GM21526 (cell line): ENCODE measurements at regions not wholly inside any gene's neighbourhood (a gene's known extent, or its start where the extent isn't known, plus 50 kb on each side); places are given as distances from the start of the nearest gene placed in this dataset.

Source experiments
- ATAC-seq: cut with Tn5 transposase; IDR thresholded peaks from one replicate; pipeline ENCODE4 v1.9.1; 2021; ENCODE audit warnings: moderate library complexity; ENCODE audit not compliant: unreplicated experiment, low FRiP score

DNA sequence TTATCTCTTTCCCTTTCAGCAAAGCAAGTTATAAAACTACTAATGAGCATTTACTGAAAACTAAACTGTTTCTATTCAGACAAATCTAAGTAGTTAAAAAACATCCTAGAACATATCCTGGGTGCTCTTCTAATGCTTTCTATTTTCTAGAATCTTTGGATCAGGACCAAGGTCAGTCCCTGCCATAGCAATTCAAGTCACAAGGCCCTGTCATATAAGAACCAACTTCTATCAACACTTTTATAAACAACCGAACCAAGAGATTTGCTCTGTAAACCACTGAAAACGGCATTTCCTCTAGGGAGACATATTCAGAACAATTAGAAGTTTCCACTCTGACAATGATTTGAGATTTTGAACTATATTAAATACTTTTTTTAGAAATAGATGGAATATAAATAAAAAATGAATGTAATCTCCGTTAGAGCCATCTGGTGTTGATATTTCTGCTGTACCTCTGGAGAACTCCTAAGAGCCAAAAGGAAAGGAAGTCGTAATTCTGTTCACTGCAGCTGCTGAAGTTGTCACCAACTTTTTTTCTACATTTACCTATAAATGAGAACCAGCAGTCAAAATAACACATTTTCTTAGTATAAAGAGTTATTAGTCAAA lies 51.4 kb upstream of the LGSN start:
- no peak for ATAC-seq

DNA sequence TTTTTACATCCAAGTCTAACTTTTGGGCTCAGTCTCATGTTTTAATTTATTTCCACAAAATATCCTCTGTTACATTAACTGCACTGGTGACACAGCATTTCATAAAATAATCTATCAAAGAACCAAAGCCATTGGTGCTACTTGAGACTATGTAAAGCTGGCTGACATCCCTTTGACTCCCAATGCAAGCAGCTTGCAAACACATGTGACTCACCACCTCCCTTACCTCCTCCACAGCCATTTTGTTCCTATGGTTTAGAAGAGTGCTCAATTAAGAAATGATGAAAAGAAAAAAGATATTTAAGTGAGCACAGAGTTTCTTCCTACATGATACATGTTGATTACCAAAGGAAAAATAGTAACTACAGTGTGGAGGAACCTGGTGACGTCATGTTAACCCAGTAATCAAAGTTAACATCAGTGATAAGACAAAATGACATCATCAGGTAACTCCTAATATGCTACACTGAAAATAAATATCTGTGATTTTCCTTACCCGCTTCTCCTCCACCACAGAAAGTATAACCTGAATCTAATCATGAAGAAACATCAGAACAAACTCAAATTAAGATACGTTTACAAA lies 53.3 kb upstream of the LGSN start:
- no peak for ATAC-seq

DNA sequence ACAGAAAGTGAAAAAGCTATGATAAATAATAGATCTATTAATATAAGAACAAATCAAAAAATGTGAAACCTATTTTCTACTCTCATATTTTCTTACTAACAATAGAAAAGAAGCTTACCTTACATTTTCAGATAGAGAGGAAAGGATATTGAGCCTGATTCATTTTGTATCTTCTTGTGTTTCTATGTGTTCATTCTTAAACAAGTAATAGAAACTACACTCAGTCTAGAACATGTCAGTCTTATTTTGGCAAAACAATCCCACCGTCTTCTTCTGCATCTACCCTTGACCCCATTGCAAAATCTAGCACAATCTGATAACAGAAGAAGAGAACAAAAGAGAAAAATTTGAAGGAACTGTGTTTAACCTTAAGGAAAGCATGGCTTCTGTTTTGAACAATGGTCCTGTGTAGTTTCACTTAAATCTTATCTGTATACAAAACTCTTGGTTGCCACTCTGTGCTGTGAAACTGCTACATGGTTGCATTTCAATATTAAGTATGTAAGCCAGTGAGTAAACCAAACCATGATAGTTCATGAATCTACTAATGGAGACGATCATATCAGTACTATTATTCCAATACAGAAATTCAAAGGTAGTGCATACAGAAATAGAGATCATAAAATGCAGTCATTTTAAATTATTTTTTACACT lies 69.5 kb upstream of the LGSN start:
- ATAC-seq, result no peak

DNA sequence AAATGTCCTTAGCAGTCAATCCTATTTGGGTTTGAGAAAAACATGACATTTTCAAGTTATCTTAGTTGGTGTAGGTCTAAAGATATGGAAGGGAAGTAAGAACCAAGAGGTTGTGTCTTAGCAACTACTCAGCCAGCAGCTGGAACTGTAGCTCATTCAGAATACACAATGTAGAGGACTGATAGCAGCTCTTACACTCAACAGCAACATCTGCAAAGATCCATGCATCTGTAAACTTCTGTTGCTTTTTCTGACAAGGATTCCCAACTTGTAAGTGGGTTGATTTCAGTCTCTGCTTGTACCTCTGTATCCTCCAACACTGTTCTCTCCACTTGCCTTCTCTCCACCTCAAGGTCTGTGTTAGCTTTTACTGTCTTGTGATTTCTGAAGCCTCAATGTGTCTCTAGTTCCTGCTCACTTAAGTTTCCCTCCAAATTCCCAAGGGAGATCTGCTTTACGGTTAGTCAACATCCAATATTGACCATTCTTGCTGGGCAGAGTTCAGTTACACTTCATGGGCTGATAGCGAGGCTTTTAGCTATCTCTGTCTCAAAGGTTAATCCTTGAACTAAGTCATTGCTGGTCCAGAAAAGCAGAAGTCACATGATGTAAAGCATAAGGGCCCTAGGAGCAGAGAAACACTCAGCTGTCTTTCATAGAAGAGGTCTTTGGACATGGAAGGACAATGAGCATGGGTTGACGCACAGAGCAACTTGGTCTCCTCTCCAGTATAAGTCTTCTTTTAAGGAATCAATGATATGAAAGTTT lies 71.6 kb upstream of the LGSN start:
- ATAC-seq, result no peak

DNA sequence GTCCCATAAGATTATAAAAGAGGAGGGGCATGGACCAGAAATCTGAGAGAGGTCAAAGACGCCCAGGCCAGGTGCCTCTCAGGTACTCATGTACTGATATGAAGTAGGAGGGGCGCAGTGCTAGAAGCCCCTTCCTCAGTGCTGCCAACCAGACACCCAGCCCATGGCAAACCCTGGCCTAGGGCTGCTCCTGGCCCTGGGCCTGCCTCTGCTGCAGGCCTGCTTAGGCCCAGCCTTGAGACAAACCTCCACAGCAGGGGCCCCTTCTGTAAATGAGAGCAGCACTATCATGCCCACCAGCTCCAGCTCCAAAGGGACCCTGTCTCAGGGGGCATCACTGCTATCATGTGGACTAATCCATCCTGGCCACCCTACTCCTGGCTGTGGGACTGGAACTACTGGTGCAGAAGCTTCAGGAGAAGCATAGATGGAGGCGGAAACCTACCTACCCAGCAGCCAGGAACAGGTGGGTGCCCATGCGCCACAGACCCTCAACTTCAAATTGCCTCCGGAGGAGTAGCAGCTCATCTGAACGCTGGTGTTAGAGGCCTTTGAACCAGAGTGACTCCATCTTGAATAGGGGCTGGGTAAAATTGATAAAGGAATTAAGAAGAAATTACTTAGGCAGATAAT lies 72.4 kb upstream of the LGSN start:
- ATAC-seq, result no peak

DNA sequence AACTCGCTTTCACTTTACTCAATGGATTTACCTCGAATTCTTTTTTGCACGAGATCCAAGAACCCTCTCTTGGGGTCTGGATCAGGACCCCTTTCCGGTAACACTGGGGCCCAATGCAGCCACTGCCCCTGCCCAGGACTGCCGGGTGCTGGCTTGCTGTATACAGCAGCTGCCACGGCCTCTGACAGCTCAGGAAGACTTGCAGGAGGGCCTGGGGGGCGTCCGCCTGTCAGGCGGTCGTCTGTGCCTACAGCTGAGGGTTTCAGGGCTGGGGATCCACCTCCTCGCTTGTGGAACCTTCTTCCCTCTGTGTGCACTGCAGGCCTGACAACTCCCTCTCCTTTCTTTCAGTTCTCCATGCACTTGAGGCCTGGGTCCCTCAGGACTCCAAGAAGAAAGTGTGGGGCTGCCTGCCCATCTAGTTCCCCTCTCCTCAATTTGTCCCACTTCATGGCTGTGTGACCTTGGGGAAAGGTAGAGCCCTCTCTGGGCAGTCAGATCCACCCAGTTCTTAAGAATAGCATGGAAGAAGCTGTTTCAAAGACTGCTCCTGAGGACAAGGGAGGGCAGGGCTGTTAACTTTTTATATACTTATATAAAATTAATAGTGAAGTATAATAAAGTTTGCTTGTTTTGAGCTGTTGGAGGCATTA lies 75.0 kb upstream of the LGSN start:
- ATAC-seq, result no peak

DNA sequence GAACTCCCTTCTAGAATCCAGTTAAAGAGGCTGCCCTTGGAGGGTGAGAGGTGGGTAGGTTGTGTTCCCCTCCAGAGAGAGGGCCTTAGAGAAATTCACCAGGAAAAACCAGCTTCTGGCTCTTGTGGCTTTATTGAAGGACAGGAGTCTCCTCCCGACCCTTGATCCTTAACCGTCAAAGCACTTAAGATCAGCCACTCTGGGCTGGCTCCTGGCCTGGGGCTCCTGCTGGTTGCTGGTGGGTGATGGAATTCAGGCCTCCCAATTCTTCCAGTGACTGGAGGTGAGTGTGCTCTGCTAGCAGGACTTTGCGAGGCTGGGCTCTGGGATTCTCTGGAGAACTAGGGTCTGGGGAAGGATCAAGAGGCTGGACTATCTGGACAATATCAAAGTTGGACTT lies 75.6 kb upstream of the LGSN start:
- ATAC-seq, result no peak

DNA sequence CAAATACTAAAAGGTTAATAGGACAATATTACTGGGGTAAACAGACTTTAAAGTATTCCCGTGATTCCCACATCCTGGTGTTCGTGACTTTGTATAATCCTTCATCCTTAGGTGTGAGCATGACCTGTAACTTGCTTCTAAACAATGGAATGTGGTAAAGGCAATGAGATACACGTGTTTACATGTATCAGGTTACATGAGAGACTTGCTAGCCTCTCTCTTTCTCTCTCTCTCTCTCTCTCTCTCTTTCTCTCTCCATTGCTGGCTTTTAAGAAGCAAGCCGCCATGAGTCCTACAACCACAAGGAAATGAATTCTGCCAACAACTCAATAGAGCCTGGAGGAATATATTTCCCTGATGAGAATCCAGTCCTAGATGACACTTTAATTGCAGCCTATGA lies 83.9 kb upstream of the LGSN start:
- ATAC-seq, result no peak

DNA sequence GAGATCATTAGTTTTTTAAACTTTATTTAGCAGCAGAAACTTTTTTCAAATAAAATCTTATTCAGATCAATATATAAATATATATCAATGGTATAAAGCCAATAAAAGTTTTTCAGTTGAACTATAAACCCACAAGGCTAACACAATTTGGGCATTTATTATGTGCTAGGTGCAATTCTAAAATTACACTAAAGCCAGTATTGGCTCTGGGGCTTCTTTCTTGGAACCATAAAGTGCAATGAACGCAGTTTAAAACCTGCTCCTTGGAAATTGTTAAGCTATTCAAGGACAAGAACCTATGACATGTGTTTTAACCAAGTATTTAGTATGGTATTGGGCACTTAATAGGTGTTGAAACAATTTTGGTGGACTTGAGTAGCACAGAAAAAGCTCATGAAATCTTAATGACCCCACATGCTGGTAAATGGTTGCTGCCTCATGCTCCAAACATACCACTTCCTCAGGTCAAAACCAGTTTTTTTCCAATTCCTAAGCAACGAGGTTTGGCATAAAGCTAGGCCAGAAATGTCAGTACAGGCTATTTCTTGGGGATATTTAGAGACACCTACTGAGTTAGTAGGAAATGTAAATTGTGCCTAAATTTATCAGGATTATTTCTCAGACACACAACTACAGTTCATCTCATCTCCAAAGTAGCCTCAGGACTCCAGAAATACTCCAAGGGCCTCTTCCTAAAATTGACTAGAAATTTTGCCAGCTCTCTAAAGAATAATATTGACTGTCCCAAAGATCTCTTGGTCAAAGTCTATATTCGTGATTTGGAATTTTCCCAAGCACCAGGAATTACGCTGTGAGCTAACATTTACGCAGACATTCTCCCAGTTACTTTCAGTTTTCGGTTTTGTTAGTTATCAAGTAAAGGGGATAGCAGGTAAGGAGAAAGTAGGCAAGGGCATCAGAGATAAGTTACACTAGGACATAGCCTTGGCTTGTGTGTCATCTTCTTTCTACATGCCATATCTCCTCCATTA lies 90.9 kb upstream of the LGSN start:
- no peak for ATAC-seq

DNA sequence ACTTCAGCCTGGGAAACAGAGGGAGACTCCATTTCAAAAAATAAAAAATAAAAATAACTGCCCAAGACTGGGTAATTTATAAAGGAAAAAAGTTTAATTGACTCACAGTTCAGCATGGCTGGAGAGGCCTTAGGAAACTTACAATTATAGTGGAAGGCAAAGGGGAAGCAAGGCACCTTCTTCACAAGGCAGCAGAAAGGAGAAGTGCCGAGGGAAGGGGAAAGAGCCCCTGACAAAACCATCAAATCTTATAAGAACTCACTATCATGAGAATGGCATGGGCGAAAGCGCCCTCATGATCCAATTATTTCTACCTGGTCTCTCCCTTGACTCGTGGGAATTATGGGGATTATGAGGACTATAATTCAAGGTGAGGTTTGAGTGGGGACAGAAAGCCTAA lies 95.5 kb upstream of the LGSN start:
- ATAC-seq, result no peak

DNA sequence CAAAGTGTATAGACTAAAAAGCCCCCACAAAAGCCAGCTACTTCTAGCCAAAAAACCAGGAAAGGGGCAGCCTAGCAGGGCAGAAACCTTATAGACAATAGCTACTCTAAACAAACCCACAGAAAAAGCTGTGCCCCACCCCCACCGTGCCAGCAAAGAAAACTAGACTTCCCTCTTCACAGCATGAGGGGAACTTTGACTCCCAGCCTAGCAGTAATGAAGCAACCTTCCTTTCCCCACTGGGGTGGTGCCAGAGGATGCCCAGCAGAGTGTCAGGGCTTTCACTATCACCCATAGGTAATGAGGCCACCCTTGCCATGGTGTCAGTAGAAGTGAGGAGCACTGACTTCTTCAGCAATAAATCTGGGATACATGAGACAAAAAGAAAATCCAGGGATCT lies 99.0 kb upstream of the LGSN start:
- ATAC-seq, result no peak

DNA sequence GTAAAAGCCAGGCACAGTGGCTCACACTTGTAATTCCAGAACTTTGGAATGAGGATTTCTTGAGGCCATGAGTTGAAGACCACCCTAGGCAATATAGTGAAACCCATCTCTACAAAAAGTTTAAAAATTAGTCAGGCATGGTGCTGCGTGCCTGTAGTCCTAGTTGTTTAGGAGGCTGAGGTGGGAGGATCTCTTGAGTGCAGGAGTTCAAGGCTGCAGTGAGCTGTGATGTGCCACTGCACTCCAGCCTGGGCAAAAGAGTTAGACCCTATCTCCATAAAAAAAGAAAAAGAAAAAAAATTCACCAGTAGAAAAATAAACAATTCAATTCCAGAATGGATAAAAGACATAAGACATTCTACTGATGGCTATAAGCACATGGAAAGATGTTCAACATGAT lies 104.9 kb upstream of the LGSN start:
- ATAC-seq, result no peak

DNA sequence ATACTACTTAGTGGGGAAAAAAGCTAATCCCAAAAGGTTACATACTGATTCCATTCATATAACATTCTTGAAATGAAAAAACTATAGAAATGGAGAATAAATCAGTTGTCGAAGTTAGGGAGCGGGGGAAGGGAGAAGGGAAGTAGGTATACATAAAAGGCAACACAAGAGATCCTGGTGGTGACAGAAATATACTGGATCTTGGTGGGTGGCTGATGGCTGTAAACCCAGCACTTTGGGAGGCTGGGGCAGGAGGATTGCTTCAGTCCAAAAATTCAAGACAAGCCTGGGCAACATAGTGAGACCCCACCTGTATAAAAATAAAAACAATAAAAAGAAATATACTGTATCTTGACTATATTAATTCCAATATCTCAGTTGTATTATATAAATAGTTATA lies 105.7 kb upstream of the LGSN start:
- no peak for ATAC-seq

DNA sequence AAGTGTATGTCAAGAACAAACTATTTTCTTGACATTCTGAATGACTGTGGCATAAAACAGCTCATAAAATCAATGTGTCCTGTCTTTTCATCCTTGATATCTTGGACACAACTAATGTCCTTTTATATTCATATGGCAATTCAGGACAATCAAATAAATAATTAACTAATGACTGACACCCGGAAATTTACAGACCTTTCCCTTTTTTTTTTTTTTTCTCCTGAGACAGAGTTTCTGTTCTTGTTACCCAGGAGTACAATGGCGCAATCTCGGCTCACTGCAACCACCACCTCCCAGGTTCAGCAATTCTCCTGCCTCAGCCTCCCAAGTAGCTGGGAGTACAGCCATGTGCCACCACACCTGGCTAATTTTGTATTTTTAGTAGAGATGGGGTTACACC lies 107.1 kb upstream of the LGSN start:
- no peak for ATAC-seq

DNA sequence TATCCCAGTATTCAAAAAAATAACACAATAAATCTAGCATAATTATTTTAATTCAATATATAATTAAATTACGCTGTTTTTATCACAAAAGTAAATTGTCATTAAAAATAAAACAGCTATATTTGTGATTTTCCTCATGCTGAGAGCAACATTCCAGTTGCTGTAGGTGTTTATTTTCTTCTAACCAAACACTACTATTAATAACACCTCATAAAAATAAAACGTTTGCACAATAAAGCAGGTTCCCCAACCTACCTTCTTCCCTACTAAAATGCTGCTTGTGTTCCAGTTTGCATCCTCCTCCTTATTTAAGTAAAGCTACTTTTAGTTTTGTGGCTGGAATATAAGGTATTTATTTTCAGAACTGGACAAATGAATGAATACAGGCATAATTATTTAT lies 108.2 kb upstream of the LGSN start:
- no peak for ATAC-seq

DNA sequence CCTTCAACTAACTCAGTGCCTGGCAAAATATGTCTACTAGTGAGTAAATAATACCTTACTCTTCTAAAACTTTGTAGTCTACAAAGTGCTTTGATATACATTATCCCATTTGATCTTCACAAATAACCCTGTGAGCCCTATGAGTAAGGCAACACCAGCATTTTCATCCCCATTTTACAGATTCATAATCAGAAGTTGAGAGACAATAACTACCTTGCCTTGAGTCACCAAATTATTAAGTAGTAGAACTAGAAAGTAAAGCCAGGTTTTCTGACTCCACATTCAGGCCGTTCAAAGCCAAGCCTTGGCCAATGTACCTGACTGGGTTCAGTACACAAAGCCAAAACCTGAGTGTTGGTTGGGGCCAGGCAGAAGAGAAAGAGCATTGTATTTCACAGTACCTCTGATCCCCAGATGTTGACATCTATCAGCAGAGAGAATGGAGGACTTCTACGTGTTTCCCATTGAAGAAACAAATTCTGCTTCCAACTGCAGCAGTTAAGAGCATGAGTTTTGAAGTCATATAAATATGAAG lies 111.3 kb upstream of the LGSN start:
- ATAC-seq, result no peak

DNA sequence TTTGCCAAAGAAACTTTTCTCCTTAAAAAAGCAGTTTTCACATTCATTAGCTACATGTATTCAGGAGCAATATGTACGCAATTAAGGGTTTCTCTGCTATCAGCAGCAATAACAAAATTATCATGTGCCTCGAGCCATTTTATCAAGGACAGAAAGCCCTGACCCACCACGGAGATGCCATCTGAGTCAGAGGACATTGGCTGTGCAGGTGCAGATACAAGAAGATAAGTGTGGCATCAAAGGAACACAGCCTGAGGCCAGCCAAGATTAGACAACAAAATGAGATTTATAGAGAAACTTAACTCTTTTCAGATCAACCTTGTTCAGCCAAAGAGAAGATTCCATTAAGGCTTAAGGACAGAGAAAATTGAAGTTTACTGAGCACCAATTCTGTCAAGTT lies 115.2 kb upstream of the LGSN start:
- ATAC-seq, result no peak

DNA sequence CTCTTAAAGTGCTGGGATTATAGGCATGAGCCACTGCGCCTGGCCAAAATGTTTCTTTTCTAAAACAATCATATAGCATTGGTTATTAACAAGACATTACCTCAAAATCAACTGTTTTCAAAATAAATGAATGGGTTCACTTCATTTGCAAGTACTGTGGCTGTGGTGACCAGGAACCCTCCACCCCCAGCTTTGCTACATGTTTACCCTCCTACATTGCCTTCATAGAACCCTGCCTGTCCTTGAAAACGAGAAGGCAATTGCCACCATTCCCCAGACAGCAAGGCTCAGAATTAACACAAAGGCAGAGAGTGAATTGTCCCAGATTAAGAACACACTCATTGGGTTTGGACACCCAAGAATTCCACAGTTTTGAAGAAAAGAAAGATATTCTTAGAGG lies 116.6 kb upstream of the LGSN start:
- ATAC-seq, result no peak

DNA sequence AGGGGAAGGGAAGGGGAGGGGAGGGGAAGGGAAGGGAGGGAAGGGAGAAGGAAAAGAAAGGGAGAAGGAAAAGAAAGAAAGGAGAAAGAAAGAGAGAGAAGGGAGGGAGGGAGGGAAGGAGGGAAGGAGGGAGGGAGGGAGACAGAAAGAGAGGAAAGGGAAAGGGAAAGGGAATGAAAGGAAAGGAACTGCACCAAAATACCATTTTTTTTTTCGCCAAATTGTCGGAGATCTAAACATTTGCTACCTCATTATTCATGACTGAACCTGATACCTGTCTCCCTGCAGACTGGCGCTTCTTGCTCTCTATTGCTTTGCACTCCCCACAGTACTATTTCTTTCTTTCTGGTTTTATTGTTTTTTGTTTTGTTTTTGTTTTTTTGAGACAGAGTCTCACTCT lies 117.3 kb upstream of the LGSN start:
- ATAC-seq, result no peak
